ENCODE measurements at regions not wholly inside any gene's neighbourhood (a gene's known extent, or its start where the extent isn't known, plus 50 kb on each side); places are given as distances from the start of the nearest gene placed in this dataset.

GRCh38 chr12:92650228-92650822 lies 52.5 kb upstream of the PLEKHG7 start:
- no peak for DNase-seq

GRCh38 chr12:92649511-92650227 lies 53.1 kb upstream of the PLEKHG7 start:
- DNase-seq: peak; percentile 66

- DNase-seq: no peak
Observed at GRCh38 chr12:92648242-92649031, 54.4 kb upstream of the PLEKHG7 start.

GRCh38 chr12:92641291-92641690 lies 61.5 kb upstream of the PLEKHG7 start:
- DNase-seq: no peak

- no peak for DNase-seq
Observed at GRCh38 chr12:92640691-92641090, 62.1 kb upstream of the PLEKHG7 start.

GRCh38 chr12:92639017-92639416 lies 63.8 kb upstream of the PLEKHG7 start:
- DNase-seq: no peak

- no peak for DNase-seq
Observed at GRCh38 chr12:92634730-92635129, 68.1 kb upstream of the PLEKHG7 start.

GRCh38 chr12:92634202-92634601 lies 68.6 kb upstream of the PLEKHG7 start:
- DNase-seq: no peak

- no peak for DNase-seq
Observed at GRCh38 chr12:92630968-92631367, 71.8 kb upstream of the PLEKHG7 start.

- DNase-seq: no peak
Observed at GRCh38 chr12:92629349-92630065, 73.3 kb upstream of the PLEKHG7 start.

GRCh38 chr12:92628476-92628875 lies 74.3 kb upstream of the PLEKHG7 start:
- no peak for DNase-seq

- DNase-seq: no peak
Observed at GRCh38 chr12:92627511-92627910, 75.3 kb upstream of the PLEKHG7 start.

- no peak for DNase-seq
Observed at GRCh38 chr12:92625639-92626310, 77.0 kb upstream of the PLEKHG7 start.

- DNase-seq: no peak
Observed at GRCh38 chr12:92624236-92624635, 78.6 kb upstream of the PLEKHG7 start.

- DNase-seq: no peak
Observed at GRCh38 chr12:92623386-92623785, 79.4 kb upstream of the PLEKHG7 start.

- DNase-seq: no peak
Observed at GRCh38 chr12:92621833-92622232, 81.0 kb upstream of the PLEKHG7 start.

GRCh38 chr12:92621312-92621711 lies 81.5 kb upstream of the PLEKHG7 start:
- DNase-seq: no peak

- no peak for DNase-seq
Observed at GRCh38 chr12:92619730-92620684, 82.8 kb upstream of the PLEKHG7 start.

- no peak for DNase-seq
Observed at GRCh38 chr12:92619026-92619425, 83.8 kb upstream of the PLEKHG7 start.

GRCh38 chr12:92615703-92616102 lies 87.1 kb upstream of the PLEKHG7 start:
- no peak for DNase-seq

- DNase-seq: no peak
Observed at GRCh38 chr12:92615086-92615485, 87.7 kb upstream of the PLEKHG7 start.

- DNase-seq: no peak
Observed at GRCh38 chr12:92614502-92614901, 88.3 kb upstream of the PLEKHG7 start.

Measured in activated CD4-positive, alpha-beta T cell treated with anti-CD3 and anti-CD28 coated beads, Interleukin-2, Interleukin-6, amounts not matched to agents 100 ng/mL and 50 ng/mL, durations not matched to agents 16 hours and 8 hours (primary cell).